ENCODE measurements at regions not wholly inside any gene's neighbourhood (a gene's known extent, or its start where the extent isn't known, plus 50 kb on each side); places are given as distances from the start of the nearest gene placed in this dataset.
A peak's percentile ranks its signal among the peaks of the same experiment; 100 is the strongest.

GRCh38 chr2:120679526-120679925 is 56.1 kb upstream of the GLI2 start:
- no peaks in the 10 kb centered on the region for H3K9me3 Mint-ChIP-seq
- no peak overlapping the region for H3K27ac Mint-ChIP-seq
- CTCF ChIA-PET = interaction anchor here (2.7 kb wide), 1 partner anchor 1038 kb away, joined by 12 read pairs; no protein-coding TSS in a partner anchor
- DNase-seq (no peak), ATAC-seq (ENCODE audit: low read depth) (no peak)
- H3K36me3 Mint-ChIP-seq (ENCODE audit: low read depth) = no peaks in the 10 kb centered on the region
- intact Hi-C loops (cut with micrococcal nuclease) = no loop called here
- no peak for TF ChIP-seq CTCF (IDR thresholded peaks at IDR 0.05)
- POLR2A ChIA-PET = no interaction called here
- H3K27me3 Mint-ChIP-seq = peaks cover 24% of the 10 kb centered on the region
- H3K4me3 Mint-ChIP-seq = no peak overlapping the region
- peaks cover 4% of the 10 kb centered on the region for H3K4me1 Mint-ChIP-seq

DNA sequence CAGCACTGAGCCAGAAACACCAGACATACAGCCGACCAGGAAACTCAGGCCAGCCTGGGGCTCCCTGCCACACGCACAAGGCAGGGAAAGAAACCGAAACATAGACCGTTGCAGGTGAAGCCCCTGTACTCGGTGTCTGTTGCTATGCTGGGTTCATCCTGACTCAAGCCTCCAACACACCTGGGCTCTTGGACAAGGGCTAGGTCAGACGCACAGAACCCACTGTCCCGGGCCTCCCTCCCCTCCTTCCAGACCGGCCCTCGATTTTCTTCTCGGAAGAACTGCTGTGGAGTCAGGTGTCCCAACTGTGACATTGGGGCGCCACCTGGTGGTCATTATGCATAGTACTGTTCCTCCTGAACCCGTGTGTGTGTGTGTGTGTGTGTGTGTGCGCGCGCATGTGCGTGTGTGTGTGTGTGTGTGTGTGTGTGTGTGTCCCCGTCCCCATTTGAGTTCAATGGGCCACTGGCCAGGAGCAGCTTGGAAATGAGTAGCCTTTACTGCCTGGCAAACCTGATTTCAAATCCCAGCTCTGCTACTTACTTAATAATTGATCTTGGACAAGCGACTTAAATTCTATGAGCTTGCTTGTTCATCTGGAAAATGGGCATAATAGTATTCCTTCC is 55.4 kb upstream of the GLI2 start:
- ChIA-PET POLR2A (no interaction called here), CTCF (interaction anchor here (0.7 to 2.7 kb wide), 7 partner anchors 8 to 1038 kb away, joined by 4 to 12 read pairs (median 5); no protein-coding TSS in a partner anchor)
- intact Hi-C loops (cut with micrococcal nuclease) = loop anchor here (1.0 to 2.0 kb wide), 3 partner anchors 337 to 927 kb away; no protein-coding TSS in a partner anchor
- DNase-seq (peak; percentile 37), ATAC-seq (ENCODE audit: low read depth) (peak; percentile 62)
- H3K27ac Mint-ChIP-seq = no peak overlapping the region
- peaks cover 4% of the 10 kb centered on the region for H3K4me1 Mint-ChIP-seq
- H3K27me3 Mint-ChIP-seq = peaks cover 27% of the 10 kb centered on the region
- no peak for TF ChIP-seq CTCF (IDR thresholded peaks at IDR 0.05)
- no peak overlapping the region for H3K4me3 Mint-ChIP-seq
- H3K9me3 Mint-ChIP-seq = no peaks in the 10 kb centered on the region
- H3K36me3 Mint-ChIP-seq (ENCODE audit: low read depth) = no peaks in the 10 kb centered on the region

GRCh38 chr2:120681181-120681580 is 54.5 kb upstream of the GLI2 start:
- Mint-ChIP-seq H3K4me1 (peaks cover 2% of the 10 kb centered on the region), H3K27me3 (peaks cover 24% of the 10 kb centered on the region), H3K9me3 (no peaks in the 10 kb centered on the region), H3K27ac (no peak overlapping the region), H3K4me3 (no peak overlapping the region), H3K36me3 (ENCODE audit: low read depth) (no peaks in the 10 kb centered on the region)
- ATAC-seq (ENCODE audit: low read depth) = no peak
- intact Hi-C loops (cut with micrococcal nuclease) = loop anchor here (2.0 kb wide), 2 partner anchors 572 to 928 kb away; no protein-coding TSS in a partner anchor
- POLR2A ChIA-PET = no interaction called here
- DNase-seq = no peak
- CTCF ChIA-PET = interaction anchor here (0.7 to 2.7 kb wide), 7 partner anchors 9 to 1039 kb away, joined by 4 to 12 read pairs (median 5); no protein-coding TSS in a partner anchor
- no peak for TF ChIP-seq CTCF (IDR thresholded peaks at IDR 0.05)

- H3K36me3 Mint-ChIP-seq (ENCODE audit: low read depth) = no peaks in the 10 kb centered on the region
- ChIA-PET CTCF (interaction anchor here (1.0 kb wide), 1 partner anchor 1041 kb away, joined by 3 read pairs; no protein-coding TSS in a partner anchor), POLR2A (no interaction called here)
- no peak for TF ChIP-seq CTCF (IDR thresholded peaks at IDR 0.05)
- H3K9me3 Mint-ChIP-seq = no peaks in the 10 kb centered on the region
- intact Hi-C loops (cut with micrococcal nuclease) = loop anchor here (2.0 kb wide), 2 partner anchors 573 to 929 kb away; no protein-coding TSS in a partner anchor
- ATAC-seq (ENCODE audit: low read depth) (no peak), DNase-seq (no peak)
- no peak overlapping the region for H3K27ac Mint-ChIP-seq
- H3K4me3 Mint-ChIP-seq = no peak overlapping the region
- peaks cover 2% of the 10 kb centered on the region for H3K4me1 Mint-ChIP-seq
- peaks cover 24% of the 10 kb centered on the region for H3K27me3 Mint-ChIP-seq
Measured at GRCh38 chr2:120681696-120682288, 53.9 kb upstream of the GLI2 start.

- Mint-ChIP-seq H3K4me1 (peaks cover 2% of the 10 kb centered on the region), H3K9me3 (no peaks in the 10 kb centered on the region), H3K36me3 (ENCODE audit: low read depth) (no peaks in the 10 kb centered on the region), H3K27ac (no peak overlapping the region), H3K27me3 (peaks cover 22% of the 10 kb centered on the region), H3K4me3 (no peak overlapping the region)
- DNase-seq (no peak), ATAC-seq (ENCODE audit: low read depth) (no peak)
- TF ChIP-seq CTCF (IDR thresholded peaks at IDR 0.05) = no peak
- CTCF ChIA-PET = interaction anchor here (1.0 kb wide), 1 partner anchor 1042 kb away, joined by 3 read pairs; no protein-coding TSS in a partner anchor
- POLR2A ChIA-PET = no interaction called here
- intact Hi-C loops (cut with micrococcal nuclease) = no loop called here
Measured at GRCh38 chr2:120682654-120683053, 53.0 kb upstream of the GLI2 start.

Data from activated B cell treated with CpG ODN at 0.5 μM for 24 hours (primary cell).